ENCODE measurements at regions not wholly inside any gene's neighbourhood (a gene's known extent, or its start where the extent isn't known, plus 50 kb on each side); places are given as distances from the start of the nearest gene placed in this dataset.

DNA sequence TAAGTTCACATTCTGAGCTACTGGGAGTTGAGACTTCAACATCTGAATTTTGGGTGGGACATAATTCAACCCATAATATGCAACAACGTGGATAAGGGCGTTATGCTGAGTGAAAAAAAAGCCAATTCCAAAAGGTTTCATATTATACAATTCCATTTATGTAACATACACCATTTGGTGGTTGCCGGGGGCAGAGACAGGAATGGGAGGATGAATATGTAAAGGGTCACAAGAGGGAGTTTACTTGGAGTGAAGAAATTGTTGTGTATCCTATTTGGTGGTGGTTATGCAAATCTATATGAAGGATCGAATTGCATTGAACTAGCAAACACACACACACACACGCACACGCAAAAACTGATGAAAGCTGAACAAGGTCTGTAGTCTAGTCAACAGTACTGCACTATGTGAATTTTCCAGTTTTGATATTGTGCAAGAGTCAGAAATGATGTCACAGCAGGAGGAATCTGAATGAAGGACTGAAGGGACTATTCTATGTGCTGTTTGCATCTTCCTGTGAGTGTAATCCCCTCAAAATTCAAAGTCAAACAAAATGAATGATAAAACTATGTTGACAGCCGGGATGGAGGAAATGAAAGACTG lies 249.2 kb upstream of the HABP2 start:
- ChIA-PET CTCF (interaction anchor here (1.0 to 2.4 kb wide), 2 partner anchors 20 to 82 kb away, joined by 3 to 7 read pairs; no protein-coding TSS in a partner anchor), POLR2A (no interaction called here)
- DNase-seq = no peak
- no peaks in the 10 kb centered on the region for H3K9me3 ChIP-seq (ENCODE audit: control extremely low read depth in 1 of 5, control insufficient read depth in 4 of 5, insufficient read depth in 2 of 5, low read depth in 1 of 5, low read length in 4 of 5)
- no peak overlapping the region for H3K27ac ChIP-seq (ENCODE audit: insufficient read depth in 1 of 2, low read depth in 1 of 2, low read length in 2 of 2, poor library complexity in 1 of 2, severe bottlenecking in 2 of 2)
- no peaks in the 10 kb centered on the region for H3K36me3 ChIP-seq (ENCODE audit: control insufficient read depth in 4 of 4, insufficient read depth in 4 of 4, low read length in 3 of 4)
- H3K4me1 ChIP-seq (ENCODE audit: control extremely low read depth in 1 of 4, control insufficient read depth in 4 of 4, insufficient read depth in 4 of 4, low read length in 3 of 4) = no peaks in the 10 kb centered on the region
- no peaks in the 10 kb centered on the region for H3K27me3 ChIP-seq (replicated peaks in 2 of 5; ENCODE audit: control insufficient read depth in 4 of 5, insufficient read depth in 5 of 5, low read length in 4 of 5)
- 100% methylated on average over 1 of the region's 7 CpGs for WGBS (ENCODE audit: insufficient coverage)
- H3K4me3 ChIP-seq (ENCODE audit: control insufficient read depth in 1 of 7, extremely low read depth in 1 of 7, insufficient read depth in 4 of 7, low read depth in 2 of 7, low read length in 6 of 7) = no peak overlapping the region

DNA sequence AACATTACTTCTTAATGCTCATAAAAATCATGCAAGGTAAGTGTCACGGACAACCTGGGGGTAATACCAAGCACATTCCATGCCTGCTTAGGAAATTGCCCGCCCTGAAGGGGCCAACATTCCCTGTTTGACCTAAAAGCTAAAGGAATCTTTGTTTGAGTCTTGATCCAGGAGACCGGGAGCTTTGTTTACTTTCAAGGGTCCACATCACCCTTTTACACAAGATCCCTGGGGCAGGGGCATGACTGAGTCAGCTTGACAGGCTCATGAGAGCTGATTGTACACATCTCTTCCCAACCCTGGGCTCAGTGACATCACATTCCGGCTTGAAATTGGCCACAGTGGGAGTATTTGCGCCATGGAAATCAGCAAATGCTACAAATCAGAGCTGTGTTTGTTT lies 248.1 kb upstream of the HABP2 start:
- CTCF ChIA-PET = interaction anchor here (0.6 to 2.4 kb wide), 4 partner anchors 19 to 80 kb away, joined by 3 to 7 read pairs (median 3); no protein-coding TSS in a partner anchor
- POLR2A ChIA-PET = no interaction called here
- WGBS (ENCODE audit: insufficient coverage) = 97% methylated on average over 4 of the region's 5 CpGs

DNA sequence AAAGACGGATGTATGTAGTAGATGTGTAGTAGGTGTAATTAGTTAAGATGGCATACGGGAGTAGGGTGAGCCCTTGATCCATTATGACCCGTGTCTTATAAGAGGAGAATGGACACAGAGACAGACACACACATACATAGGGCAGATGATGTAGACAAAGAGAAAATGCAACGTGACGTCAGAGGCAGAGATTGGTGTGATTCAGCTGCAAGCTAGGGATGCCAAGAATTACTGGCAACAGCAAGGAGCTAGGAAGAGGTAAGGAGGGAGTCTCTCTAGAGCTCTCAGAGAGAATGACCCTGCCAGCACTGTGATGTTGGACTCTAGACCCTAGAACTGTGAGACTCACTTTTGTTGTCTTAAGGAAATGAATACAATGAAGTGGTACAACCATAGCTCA lies 247.0 kb upstream of the HABP2 start:
- DNase-seq = no peak
- ChIA-PET CTCF (interaction anchor here (1.1 to 2.4 kb wide), 4 partner anchors 18 to 89 kb away, joined by 3 to 7 read pairs (median 3); no protein-coding TSS in a partner anchor), POLR2A (no interaction called here)
- Histone ChIP-seq H3K9me3 (ENCODE audit: control extremely low read depth in 1 of 5, control insufficient read depth in 4 of 5, insufficient read depth in 2 of 5, low read depth in 1 of 5, low read length in 4 of 5) (no peaks in the 10 kb centered on the region), H3K4me1 (ENCODE audit: control extremely low read depth in 1 of 4, control insufficient read depth in 4 of 4, insufficient read depth in 4 of 4, low read length in 3 of 4) (peaks cover 2 to 11% (median 8%) of the 10 kb centered on the region in 4 experiments), H3K27me3 (replicated peaks in 2 of 5; ENCODE audit: control insufficient read depth in 4 of 5, insufficient read depth in 5 of 5, low read length in 4 of 5) (no peaks in the 10 kb centered on the region), H3K4me3 (ENCODE audit: control insufficient read depth in 1 of 7, extremely low read depth in 1 of 7, insufficient read depth in 4 of 7, low read depth in 2 of 7, low read length in 6 of 7) (no peak overlapping the region), H3K36me3 (ENCODE audit: control insufficient read depth in 4 of 4, insufficient read depth in 4 of 4, low read length in 3 of 4) (no peaks in the 10 kb centered on the region), H3K27ac (ENCODE audit: insufficient read depth in 1 of 2, low read depth in 1 of 2, low read length in 2 of 2, poor library complexity in 1 of 2, severe bottlenecking in 2 of 2) (no peak overlapping the region)
- WGBS (ENCODE audit: insufficient coverage) = 85% methylated on average over 5 of the region's 5 CpGs

More for the DNA sequence above, 248.1 kb upstream of the HABP2 start:
- no peak overlapping the region for H3K4me3 ChIP-seq (ENCODE audit: control insufficient read depth in 1 of 7, extremely low read depth in 1 of 7, insufficient read depth in 4 of 7, low read depth in 2 of 7, low read length in 6 of 7)
- H3K27me3 ChIP-seq (replicated peaks in 2 of 5; ENCODE audit: control insufficient read depth in 4 of 5, insufficient read depth in 5 of 5, low read length in 4 of 5) = no peaks in the 10 kb centered on the region
- DNase-seq = no peak
- peaks cover 0 to 1% (median under 1%) of the 10 kb centered on the region in 4 experiments for H3K4me1 ChIP-seq (ENCODE audit: control extremely low read depth in 1 of 4, control insufficient read depth in 4 of 4, insufficient read depth in 4 of 4, low read length in 3 of 4)
- H3K27ac ChIP-seq (ENCODE audit: insufficient read depth in 1 of 2, low read depth in 1 of 2, low read length in 2 of 2, poor library complexity in 1 of 2, severe bottlenecking in 2 of 2) = no peak overlapping the region
- H3K36me3 ChIP-seq (ENCODE audit: control insufficient read depth in 4 of 4, insufficient read depth in 4 of 4, low read length in 3 of 4) = no peaks in the 10 kb centered on the region
- no peaks in the 10 kb centered on the region for H3K9me3 ChIP-seq (ENCODE audit: control extremely low read depth in 1 of 5, control insufficient read depth in 4 of 5, insufficient read depth in 2 of 5, low read depth in 1 of 5, low read length in 4 of 5)

DNA sequence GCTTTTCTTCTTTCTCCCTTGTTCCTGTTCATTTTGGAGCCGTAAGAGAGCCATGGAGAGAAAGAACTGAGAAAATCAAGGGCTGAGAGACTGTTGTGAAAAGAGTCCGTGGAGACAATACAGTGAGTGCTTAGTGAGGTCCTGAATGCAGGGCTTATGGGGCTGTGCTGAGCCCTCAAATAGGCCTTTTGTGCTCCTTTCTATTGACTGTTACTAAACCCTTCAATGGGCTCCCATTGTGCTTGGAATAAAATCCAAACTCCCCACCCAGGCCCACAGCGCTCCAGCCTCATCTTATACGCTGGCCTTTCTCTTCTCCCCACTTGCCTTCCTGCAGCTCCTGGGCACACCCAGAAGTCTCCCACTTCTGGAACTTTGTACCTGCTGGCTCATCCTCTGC lies 243.1 kb upstream of the HABP2 start:
- 100% methylated on average over 3 of the region's 4 CpGs for WGBS (ENCODE audit: insufficient coverage)
- no peak for DNase-seq
- H3K27ac ChIP-seq (ENCODE audit: insufficient read depth in 1 of 2, low read depth in 1 of 2, low read length in 2 of 2, poor library complexity in 1 of 2, severe bottlenecking in 2 of 2) = no peak overlapping the region
- H3K4me1 ChIP-seq (ENCODE audit: control extremely low read depth in 1 of 4, control insufficient read depth in 4 of 4, insufficient read depth in 4 of 4, low read length in 3 of 4) = peaks cover 2 to 11% (median 8%) of the 10 kb centered on the region in 4 experiments
- POLR2A ChIA-PET = no interaction called here
- H3K36me3 ChIP-seq (ENCODE audit: control insufficient read depth in 4 of 4, insufficient read depth in 4 of 4, low read length in 3 of 4) = no peaks in the 10 kb centered on the region
- no peaks in the 10 kb centered on the region for H3K27me3 ChIP-seq (replicated peaks in 2 of 5; ENCODE audit: control insufficient read depth in 4 of 5, insufficient read depth in 5 of 5, low read length in 4 of 5)
- CTCF ChIA-PET = interaction anchor here (0.8 kb wide), 1 partner anchor 76 kb away, joined by 3 read pairs; no protein-coding TSS in a partner anchor
- H3K4me3 ChIP-seq (ENCODE audit: control insufficient read depth in 1 of 7, extremely low read depth in 1 of 7, insufficient read depth in 4 of 7, low read depth in 2 of 7, low read length in 6 of 7) = no peak overlapping the region
- H3K9me3 ChIP-seq (ENCODE audit: control extremely low read depth in 1 of 5, control insufficient read depth in 4 of 5, insufficient read depth in 2 of 5, low read depth in 1 of 5, low read length in 4 of 5) = peaks cover 0 to 2% (median 0%) of the 10 kb centered on the region in 5 experiments

DNA sequence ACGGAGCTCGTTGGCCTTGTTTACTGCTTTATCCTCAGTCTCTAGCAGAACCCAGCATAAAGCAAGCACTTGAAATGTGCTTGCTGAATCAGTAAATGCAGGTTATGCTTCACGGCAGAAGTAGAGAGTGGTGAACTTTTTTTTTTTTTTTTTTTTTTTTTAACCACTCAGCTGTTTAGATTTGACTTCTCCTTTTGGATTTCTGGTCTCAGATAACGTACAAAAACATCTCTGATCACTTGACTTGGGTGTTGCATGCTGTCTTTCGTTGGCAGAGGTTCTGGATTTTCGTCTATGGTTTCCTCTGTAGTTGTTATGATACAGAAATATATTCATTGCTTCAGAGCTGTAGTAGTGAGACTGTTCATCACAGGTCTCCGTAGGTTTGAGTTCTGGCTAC lies 242.5 kb upstream of the HABP2 start:
- Histone ChIP-seq H3K36me3 (ENCODE audit: control insufficient read depth in 4 of 4, insufficient read depth in 4 of 4, low read length in 3 of 4) (no peaks in the 10 kb centered on the region), H3K27me3 (replicated peaks in 2 of 5; ENCODE audit: control insufficient read depth in 4 of 5, insufficient read depth in 5 of 5, low read length in 4 of 5) (no peaks in the 10 kb centered on the region), H3K27ac (ENCODE audit: insufficient read depth in 1 of 2, low read depth in 1 of 2, low read length in 2 of 2, poor library complexity in 1 of 2, severe bottlenecking in 2 of 2) (no peak overlapping the region), H3K9me3 (ENCODE audit: control extremely low read depth in 1 of 5, control insufficient read depth in 4 of 5, insufficient read depth in 2 of 5, low read depth in 1 of 5, low read length in 4 of 5) (peaks cover 0 to 2% (median 0%) of the 10 kb centered on the region in 5 experiments), H3K4me3 (ENCODE audit: control insufficient read depth in 1 of 7, extremely low read depth in 1 of 7, insufficient read depth in 4 of 7, low read depth in 2 of 7, low read length in 6 of 7) (peak overlapping the region in 1 of 7 experiments; percentile 20), H3K4me1 (ENCODE audit: control extremely low read depth in 1 of 4, control insufficient read depth in 4 of 4, insufficient read depth in 4 of 4, low read length in 3 of 4) (peaks cover 2 to 11% (median 8%) of the 10 kb centered on the region in 4 experiments)
- ChIA-PET POLR2A (no interaction called here), CTCF (interaction anchor here (0.8 kb wide), 1 partner anchor 75 kb away, joined by 3 read pairs; no protein-coding TSS in a partner anchor)
- peak in 2 of 3 donors; percentile 70 to 77 for DNase-seq
- 0% methylated on average over 1 of the region's 7 CpGs for WGBS (ENCODE audit: insufficient coverage)

DNA sequence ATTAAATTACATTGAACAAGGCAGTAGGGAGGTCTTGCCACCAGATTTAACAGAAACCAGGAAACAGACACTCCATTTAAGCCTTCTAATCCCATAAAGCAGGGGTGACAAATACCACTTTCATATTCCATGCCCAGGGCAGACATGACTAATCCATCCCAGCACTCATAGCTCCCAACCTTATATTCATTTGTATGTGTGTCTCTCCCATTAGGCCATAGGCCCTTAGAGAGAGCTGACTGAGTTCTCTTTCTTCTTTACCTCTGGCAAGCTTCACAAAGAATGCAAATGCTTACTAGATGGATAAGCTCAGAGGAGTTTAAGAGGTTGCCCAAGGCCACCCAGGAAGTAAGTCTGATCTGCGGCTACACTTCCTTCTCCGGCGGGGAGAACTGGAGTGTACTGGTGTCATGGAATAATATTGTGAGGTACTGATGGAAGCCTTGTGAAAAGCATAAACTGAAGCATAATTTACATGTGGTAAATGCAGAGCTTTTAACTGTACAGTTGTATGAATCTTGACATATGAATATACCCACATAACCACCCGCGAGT lies 239.7 kb upstream of the HABP2 start:
- POLR2A ChIA-PET = no interaction called here
- no peak for DNase-seq
- CTCF ChIA-PET = interaction anchor here (0.9 kb wide), 1 partner anchor 10 kb away, joined by 3 read pairs; no protein-coding TSS in a partner anchor
- Histone ChIP-seq H3K4me3 (ENCODE audit: control insufficient read depth in 1 of 7, extremely low read depth in 1 of 7, insufficient read depth in 4 of 7, low read depth in 2 of 7, low read length in 6 of 7) (no peak overlapping the region), H3K4me1 (ENCODE audit: control extremely low read depth in 1 of 4, control insufficient read depth in 4 of 4, insufficient read depth in 4 of 4, low read length in 3 of 4) (peaks cover 2 to 11% (median 8%) of the 10 kb centered on the region in 4 experiments), H3K27me3 (replicated peaks in 2 of 5; ENCODE audit: control insufficient read depth in 4 of 5, insufficient read depth in 5 of 5, low read length in 4 of 5) (no peaks in the 10 kb centered on the region), H3K27ac (ENCODE audit: insufficient read depth in 1 of 2, low read depth in 1 of 2, low read length in 2 of 2, poor library complexity in 1 of 2, severe bottlenecking in 2 of 2) (no peak overlapping the region), H3K36me3 (ENCODE audit: control insufficient read depth in 4 of 4, insufficient read depth in 4 of 4, low read length in 3 of 4) (no peaks in the 10 kb centered on the region), H3K9me3 (ENCODE audit: control extremely low read depth in 1 of 5, control insufficient read depth in 4 of 5, insufficient read depth in 2 of 5, low read depth in 1 of 5, low read length in 4 of 5) (peaks cover 0 to 2% (median 0%) of the 10 kb centered on the region in 5 experiments)
- WGBS (ENCODE audit: insufficient coverage) = 100% methylated on average over 2 of the region's 5 CpGs

DNA sequence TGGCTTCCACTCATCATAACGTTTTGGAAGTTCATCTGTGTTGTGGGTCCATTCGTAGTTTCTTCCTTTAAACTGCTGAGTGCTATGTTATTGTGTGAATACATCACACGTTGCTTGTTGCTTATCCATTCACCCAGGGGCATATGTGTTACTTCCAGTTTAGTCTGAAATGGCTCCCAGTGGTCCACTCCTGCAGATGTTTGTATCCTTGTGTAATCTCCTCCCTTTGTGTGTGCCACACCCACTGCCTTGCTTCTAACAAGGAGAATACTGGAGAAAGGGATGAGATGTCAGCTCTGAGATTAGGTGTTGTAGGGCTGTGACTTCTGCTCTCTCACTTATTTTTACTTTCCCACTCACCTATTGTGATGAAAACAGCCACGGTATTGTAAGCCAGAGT lies 239.1 kb upstream of the HABP2 start:
- Histone ChIP-seq H3K27me3 (replicated peaks in 2 of 5; ENCODE audit: control insufficient read depth in 4 of 5, insufficient read depth in 5 of 5, low read length in 4 of 5) (no peaks in the 10 kb centered on the region), H3K4me1 (ENCODE audit: control extremely low read depth in 1 of 4, control insufficient read depth in 4 of 4, insufficient read depth in 4 of 4, low read length in 3 of 4) (peaks cover 2 to 11% (median 8%) of the 10 kb centered on the region in 4 experiments), H3K36me3 (ENCODE audit: control insufficient read depth in 4 of 4, insufficient read depth in 4 of 4, low read length in 3 of 4) (no peaks in the 10 kb centered on the region), H3K27ac (ENCODE audit: insufficient read depth in 1 of 2, low read depth in 1 of 2, low read length in 2 of 2, poor library complexity in 1 of 2, severe bottlenecking in 2 of 2) (no peak overlapping the region), H3K4me3 (ENCODE audit: control insufficient read depth in 1 of 7, extremely low read depth in 1 of 7, insufficient read depth in 4 of 7, low read depth in 2 of 7, low read length in 6 of 7) (no peak overlapping the region), H3K9me3 (ENCODE audit: control extremely low read depth in 1 of 5, control insufficient read depth in 4 of 5, insufficient read depth in 2 of 5, low read depth in 1 of 5, low read length in 4 of 5) (peaks cover 0 to 2% (median 0%) of the 10 kb centered on the region in 5 experiments)
- ChIA-PET CTCF (interaction anchor here (0.9 to 1.3 kb wide), 2 partner anchors 9 to 72 kb away, joined by 3 read pairs; no protein-coding TSS in a partner anchor), POLR2A (no interaction called here)
- no peak for DNase-seq
- WGBS (ENCODE audit: insufficient coverage) = 100% methylated on average over 4 of the region's 4 CpGs
